Neural progenitor cell (in vitro differentiated cells): ENCODE measurements at regions not wholly inside any gene's neighbourhood (a gene's known extent, or its start where the extent isn't known, plus 50 kb on each side); places are given as distances from the start of the nearest gene placed in this dataset.

Source experiments
- DNase-seq: peaks from one replicate; pipeline ENCODE4 v3.0.0-alpha.2; 2016; ENCODE audit warnings: low spot score
- H2AFZ ChIP-seq: fragments of 200-600 bp; sonication (generic); replicated peaks from 2 replicates; pipeline ENCODE4 v1.6.1; 2016; ENCODE audit warnings: antibody characterized with exemption
- H3F3A ChIP-seq: fragments of 200-600 bp; sonication (generic); 2 replicates; pipeline ENCODE4 v1.6.1; 2016; ENCODE audit warnings: antibody characterized with exemption, low read depth
- H3K27ac ChIP-seq: fragments of 200-600 bp; sonication (generic); 2 replicates; pipeline ENCODE4 v1.5.1; 2016; ENCODE audit warnings: mild to moderate bottlenecking
- H3K27me3 ChIP-seq: fragments of 200-600 bp; sonication (generic); 2 replicates; pipeline ENCODE4 v1.6.1; 2016; ENCODE audit warnings: mild to moderate bottlenecking, moderate library complexity
- H3K36me3 ChIP-seq: fragments of 200-600 bp; sonication (generic); 2 replicates; pipeline ENCODE4 v1.5.1; 2016
- H3K4me1 ChIP-seq: fragments of 200-600 bp; sonication (generic); 2 replicates; pipeline ENCODE4 v1.6.1; 2016; ENCODE audit warnings: mixed run types
- H3K4me2 ChIP-seq: fragments of 200-600 bp; sonication (generic); 2 replicates; pipeline ENCODE4 v1.6.1; 2016
- H3K4me3 ChIP-seq: fragments of 200-600 bp; sonication (generic); 2 replicates; pipeline ENCODE4 v1.5.1; 2016
- H3K79me2 ChIP-seq: fragments of 200-600 bp; sonication (generic); 2 replicates; pipeline ENCODE4 v1.6.1; 2016; ENCODE audit warnings: low read depth
- H3K9ac ChIP-seq: fragments of 200-600 bp; sonication (generic); 2 replicates; pipeline ENCODE4 v1.6.1; 2016
- H3K9me3 ChIP-seq: fragments of 200-600 bp; sonication (generic); 2 replicates; pipeline ENCODE4 v1.5.1; 2016; ENCODE audit warnings: low read depth
- H4K20me1 ChIP-seq: fragments of 200-600 bp; sonication (generic); 2 replicates; pipeline ENCODE4 v1.6.1; 2016; ENCODE audit warnings: low read depth
- H3K27ac Mint-ChIP-seq: 3 replicates; pipeline ENCODE4 v1.8.0; 2021; ENCODE audit warnings: mixed read lengths
- H3K27me3 Mint-ChIP-seq: 2 replicates; pipeline ENCODE4 v1.8.0; 2022; ENCODE audit warnings: low read depth, mild to moderate bottlenecking, inconsistent platforms, moderate library complexity, mixed read lengths; ENCODE audit not compliant: insufficient read depth
- H3K36me3 Mint-ChIP-seq: 3 replicates; pipeline ENCODE4 v1.8.0; 2021; ENCODE audit warnings: mixed read lengths
- H3K4me1 Mint-ChIP-seq: 3 replicates; pipeline ENCODE4 v1.8.0; 2021; ENCODE audit warnings: mixed read lengths
- H3K4me3 Mint-ChIP-seq: 3 replicates; pipeline ENCODE4 v1.8.0; 2021; ENCODE audit warnings: mild to moderate bottlenecking, moderate library complexity, mixed read lengths
- H3K9me3 Mint-ChIP-seq: 3 replicates; pipeline ENCODE4 v1.8.0; 2020; ENCODE audit warnings: mixed read lengths
- EZH2 ChIP-seq: fragments of 200-600 bp; sonication (generic); IDR thresholded peaks from 2 replicates; pipeline ENCODE4 v1.6.1; 2017; ENCODE audit warnings: antibody characterized with exemption, mild to moderate bottlenecking, moderate library complexity
- EZH2phosphoT487 ChIP-seq: fragments of 200-600 bp; sonication (generic); IDR thresholded peaks from 2 replicates; pipeline ENCODE4 v1.6.1; 2017; ENCODE audit warnings: antibody characterized with exemption
- TF ChIP-seq, protein P1 (sequence below): fragments of 200-600 bp; sonication (generic); IDR thresholded peaks from 2 replicates; pipeline ENCODE4 v1.5.1; 2017; ENCODE audit warnings: antibody characterized with exemption, mild to moderate bottlenecking

DNA sequence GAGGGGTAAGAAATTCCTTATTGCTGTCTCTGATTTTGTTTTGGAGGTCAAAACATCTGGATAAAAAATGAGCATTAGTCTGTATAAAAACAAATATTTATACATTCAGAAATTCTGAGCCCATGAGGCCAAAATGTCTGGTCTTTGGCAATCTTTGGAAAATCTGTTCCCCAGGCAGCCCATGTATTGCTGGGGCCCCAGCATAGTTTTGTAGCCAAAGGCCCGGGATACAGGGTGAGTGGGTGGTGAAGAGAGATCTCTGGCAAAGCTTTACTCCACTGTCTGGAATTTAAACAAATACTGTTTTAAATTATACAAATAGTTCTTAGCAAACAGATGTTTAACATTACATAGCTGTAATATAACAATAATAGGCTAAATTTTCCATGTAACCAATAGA, 134.7 kb upstream of the GALNT17 start:
- Histone ChIP-seq H3K9me3 (no peaks in the 10 kb centered on the region), H3K27ac (no peak overlapping the region), H3K4me3 (no peak overlapping the region), H3F3A (no peaks in the 10 kb centered on the region), H3K9ac (no peak overlapping the region), H3K4me2 (no peak overlapping the region), H4K20me1 (no peaks in the 10 kb centered on the region), H2AFZ (no peak overlapping the region), H3K4me1 (no peaks in the 10 kb centered on the region), H3K79me2 (no peaks in the 10 kb centered on the region), H3K27me3 (no peaks in the 10 kb centered on the region), H3K36me3 (no peaks in the 10 kb centered on the region)
- no peak overlapping the region for H3K27ac Mint-ChIP-seq
- H3K4me1 Mint-ChIP-seq, result no peaks in the 10 kb centered on the region
- no peak for DNase-seq
- H3K9me3 Mint-ChIP-seq, result no peaks in the 10 kb centered on the region
- TF ChIP-seq EZH2 (no peak), EZH2phosphoT487 (no peak)
- TF ChIP-seq, protein P1, sequence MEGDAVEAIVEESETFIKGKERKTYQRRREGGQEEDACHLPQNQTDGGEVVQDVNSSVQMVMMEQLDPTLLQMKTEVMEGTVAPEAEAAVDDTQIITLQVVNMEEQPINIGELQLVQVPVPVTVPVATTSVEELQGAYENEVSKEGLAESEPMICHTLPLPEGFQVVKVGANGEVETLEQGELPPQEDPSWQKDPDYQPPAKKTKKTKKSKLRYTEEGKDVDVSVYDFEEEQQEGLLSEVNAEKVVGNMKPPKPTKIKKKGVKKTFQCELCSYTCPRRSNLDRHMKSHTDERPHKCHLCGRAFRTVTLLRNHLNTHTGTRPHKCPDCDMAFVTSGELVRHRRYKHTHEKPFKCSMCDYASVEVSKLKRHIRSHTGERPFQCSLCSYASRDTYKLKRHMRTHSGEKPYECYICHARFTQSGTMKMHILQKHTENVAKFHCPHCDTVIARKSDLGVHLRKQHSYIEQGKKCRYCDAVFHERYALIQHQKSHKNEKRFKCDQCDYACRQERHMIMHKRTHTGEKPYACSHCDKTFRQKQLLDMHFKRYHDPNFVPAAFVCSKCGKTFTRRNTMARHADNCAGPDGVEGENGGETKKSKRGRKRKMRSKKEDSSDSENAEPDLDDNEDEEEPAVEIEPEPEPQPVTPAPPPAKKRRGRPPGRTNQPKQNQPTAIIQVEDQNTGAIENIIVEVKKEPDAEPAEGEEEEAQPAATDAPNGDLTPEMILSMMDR, result no peak
- H3K4me3 Mint-ChIP-seq, result no peak overlapping the region
- H3K27me3 Mint-ChIP-seq, result peaks cover 4% of the 10 kb centered on the region
- H3K36me3 Mint-ChIP-seq, result no peaks in the 10 kb centered on the region

DNA sequence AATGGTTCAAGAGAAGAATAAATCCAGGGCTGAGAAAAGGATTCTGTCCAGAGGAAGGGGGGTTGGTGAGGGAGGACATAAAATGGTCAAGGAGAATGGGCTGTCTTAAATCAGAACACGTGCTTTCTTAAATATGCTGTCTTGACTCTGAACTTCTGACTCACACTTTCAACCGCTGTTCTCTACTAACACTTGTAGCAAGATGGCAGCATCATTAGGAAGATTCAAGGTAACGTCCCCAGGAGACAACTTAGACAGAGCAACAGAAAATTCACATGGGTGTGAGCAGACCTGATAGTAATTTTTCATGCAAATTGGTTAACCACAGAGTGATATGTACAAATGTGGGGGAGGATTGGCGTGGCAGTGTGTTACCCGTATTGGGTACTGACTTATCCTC, 126.8 kb upstream of the GALNT17 start:
- H3F3A ChIP-seq, result peaks cover 11% of the 10 kb centered on the region
- DNase-seq, result no peak
- H3K79me2 ChIP-seq, result no peaks in the 10 kb centered on the region
- no peak overlapping the region for H3K4me2 ChIP-seq
- no peak overlapping the region for H3K9ac ChIP-seq
- peaks cover 2% of the 10 kb centered on the region for H3K4me1 Mint-ChIP-seq
- no peaks in the 10 kb centered on the region for H3K36me3 ChIP-seq
- H3K27me3 ChIP-seq, result no peaks in the 10 kb centered on the region
- H3K27ac ChIP-seq, result no peak overlapping the region
- H3K4me1 ChIP-seq, result peaks cover 11% of the 10 kb centered on the region
- H3K4me3 ChIP-seq, result no peak overlapping the region
- no peaks in the 10 kb centered on the region for H3K36me3 Mint-ChIP-seq
- H3K4me3 Mint-ChIP-seq, result no peak overlapping the region
- peaks cover 3% of the 10 kb centered on the region for H3K9me3 Mint-ChIP-seq
- no peak for TF ChIP-seq EZH2phosphoT487
- TF ChIP-seq EZH2, result no peak
- TF ChIP-seq, protein P1, result no peak
- H3K27me3 Mint-ChIP-seq, result no peaks in the 10 kb centered on the region
- H4K20me1 ChIP-seq, result no peaks in the 10 kb centered on the region
- H3K9me3 ChIP-seq, result no peaks in the 10 kb centered on the region
- no peak overlapping the region for H2AFZ ChIP-seq
- no peak overlapping the region for H3K27ac Mint-ChIP-seq

DNA sequence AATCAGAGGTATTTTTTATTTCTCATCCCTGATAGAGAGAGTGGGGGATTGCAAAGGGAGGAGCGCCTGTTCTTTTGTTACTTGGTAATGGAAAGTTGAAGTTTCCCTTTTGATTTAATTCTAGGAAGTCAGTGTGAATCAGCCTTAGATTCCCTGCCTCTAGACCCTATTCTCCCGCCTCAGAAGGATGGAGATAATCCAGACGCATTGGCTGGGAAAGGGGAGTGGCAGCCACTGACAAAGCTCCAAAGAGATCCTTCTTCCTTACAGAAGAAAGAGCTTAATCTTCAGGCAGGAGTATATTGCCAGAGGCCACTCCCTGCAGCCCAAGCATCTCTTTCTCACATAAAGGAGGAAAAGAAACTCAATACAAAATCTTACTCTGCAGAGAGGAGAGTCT, 122.3 kb upstream of the GALNT17 start:
- H3K4me1 ChIP-seq, result peaks cover 13% of the 10 kb centered on the region
- H3K4me3 ChIP-seq, result no peak overlapping the region
- no peak overlapping the region for H3K9ac ChIP-seq
- peaks cover 15% of the 10 kb centered on the region for H3F3A ChIP-seq
- Mint-ChIP-seq H3K36me3 (no peaks in the 10 kb centered on the region), H3K4me1 (peaks cover 2% of the 10 kb centered on the region), H3K9me3 (no peaks in the 10 kb centered on the region), H3K4me3 (no peak overlapping the region), H3K27me3 (peaks cover 8% of the 10 kb centered on the region), H3K27ac (no peak overlapping the region)
- H3K79me2 ChIP-seq, result no peaks in the 10 kb centered on the region
- TF ChIP-seq EZH2phosphoT487 (no peak), EZH2 (no peak)
- TF ChIP-seq, protein P1, result no peak
- no peaks in the 10 kb centered on the region for H3K27me3 ChIP-seq
- H3K9me3 ChIP-seq, result no peaks in the 10 kb centered on the region
- H4K20me1 ChIP-seq, result no peaks in the 10 kb centered on the region
- H3K27ac ChIP-seq, result no peak overlapping the region
- peak; percentile 54 for DNase-seq
- no peak overlapping the region for H2AFZ ChIP-seq
- no peaks in the 10 kb centered on the region for H3K36me3 ChIP-seq
- H3K4me2 ChIP-seq, result no peak overlapping the region
